WTC11 (cell line): ENCODE measurements at regions not wholly inside any gene's neighbourhood (a gene's known extent, or its start where the extent isn't known, plus 50 kb on each side); places are given as distances from the start of the nearest gene placed in this dataset.
A peak's percentile ranks its signal among the peaks of the same experiment; 100 is the strongest.

Experiments used
- ATAC-seq: fragments of 200-7000 bp; cut with Tn5 transposase; 2 replicates; pipeline ENCODE4 v1.10.0; 2021; ENCODE audit warnings: mild to moderate bottlenecking, moderate library complexity
- CTCF ChIA-PET: fragments of 300-600 bp; sonication (Branson Sonifier 250); formaldehyde crosslinking; loops from one replicate; lab custom pipeline; 2021; ENCODE audit warnings: antibody characterized with exemption; lab: Charles Lee
- POLR2A ChIA-PET: fragments of 350-600 bp; sonication (Branson Sonifier 250); formaldehyde crosslinking; loops from one replicate; lab custom pipeline; 2021; ENCODE audit warnings: antibody characterized with exemption; lab: Charles Lee
- DNase-seq: peaks from one replicate; pipeline ENCODE4 v3.0.0; 2021; ENCODE audit warnings: low spot score
- H3K27ac Mint-ChIP-seq: 2 replicates; pipeline ENCODE4 v1.8.0; 2021; ENCODE audit warnings: mixed read lengths
- H3K27me3 Mint-ChIP-seq: 2 replicates; pipeline ENCODE4 v1.8.0; 2021; ENCODE audit warnings: low read depth, mild to moderate bottlenecking, moderate library complexity, mixed read lengths
- H3K36me3 Mint-ChIP-seq: 2 replicates; pipeline ENCODE4 v1.8.0; 2021; ENCODE audit warnings: mixed read lengths
- H3K4me1 Mint-ChIP-seq: 2 replicates; pipeline ENCODE4 v1.8.0; 2022; ENCODE audit warnings: mixed read lengths
- H3K4me3 Mint-ChIP-seq: 2 replicates; pipeline ENCODE4 v1.8.0; 2021; ENCODE audit warnings: mild to moderate bottlenecking, moderate library complexity, mixed read lengths
- H3K9me3 Mint-ChIP-seq: 2 replicates; pipeline ENCODE4 v1.8.0; 2021; ENCODE audit warnings: mixed read lengths
- ATF1 ChIP-seq: sonication (generic); formaldehyde crosslinking; IDR thresholded peaks from 2 replicates; pipeline ENCODE4 v1.8.1; 2023; ENCODE audit warnings: mild to moderate bottlenecking, moderate library complexity, missing genetic modification reagents
- CREM ChIP-seq: sonication (generic); formaldehyde crosslinking; IDR thresholded peaks from 2 replicates; pipeline ENCODE4 v1.8.1; 2022; ENCODE audit warnings: mild to moderate bottlenecking, missing genetic modification reagents, moderate library complexity
- EMX1 ChIP-seq: fragments of 250-450 bp; sonication (Bioruptor Pico); IDR thresholded peaks from 2 replicates; pipeline ENCODE4 v1.8.0; 2021; ENCODE audit warnings: mild to moderate bottlenecking
- GRHL2 ChIP-seq: fragments of 250-450 bp; sonication (Bioruptor Pico); IDR thresholded peaks from 2 replicates; pipeline ENCODE4 v1.8.0; 2022; ENCODE audit warnings: mild to moderate bottlenecking, moderate library complexity; ENCODE audit not compliant: insufficient replicate concordance, severe bottlenecking
- IRF2 ChIP-seq: sonication (generic); formaldehyde crosslinking; IDR thresholded peaks from 2 replicates; pipeline ENCODE4 v1.8.0; 2022; ENCODE audit warnings: low read depth, missing genetic modification reagents, borderline replicate concordance
- JAZF1 ChIP-seq: fragments of 250-450 bp; sonication (Bioruptor Pico); IDR thresholded peaks from 2 replicates; pipeline ENCODE4 v1.9.0; 2021; ENCODE audit warnings: moderate library complexity, mild to moderate bottlenecking, inconsistent platforms
- NR2C2 ChIP-seq: sonication (generic); formaldehyde crosslinking; IDR thresholded peaks from 2 replicates; pipeline ENCODE4 v1.8.0; 2022; ENCODE audit warnings: mild to moderate bottlenecking, missing genetic modification reagents
- NR3C1 ChIP-seq: sonication (generic); formaldehyde crosslinking; conservative IDR thresholded peaks from 2 replicates; pipeline ENCODE4 v1.8.1; 2023; ENCODE audit warnings: low read depth, mild to moderate bottlenecking, missing genetic modification reagents
- TEAD1 ChIP-seq: sonication (generic); formaldehyde crosslinking; IDR thresholded peaks from 2 replicates; pipeline ENCODE4 v1.8.0; 2022; ENCODE audit warnings: mild to moderate bottlenecking, missing genetic modification reagents
- TP53 ChIP-seq: sonication (generic); formaldehyde crosslinking; IDR thresholded peaks from 2 replicates; pipeline ENCODE4 v1.8.1; 2023; ENCODE audit warnings: mild to moderate bottlenecking, missing genetic modification reagents
- ZBTB21 ChIP-seq: sonication (generic); formaldehyde crosslinking; IDR thresholded peaks from 2 replicates; pipeline ENCODE4 v1.8.1; 2023; ENCODE audit warnings: mild to moderate bottlenecking, missing genetic modification reagents, borderline replicate concordance
- ZNF263 ChIP-seq: sonication (generic); formaldehyde crosslinking; IDR thresholded peaks from 2 replicates; pipeline ENCODE4 v1.8.1; 2022; ENCODE audit warnings: low read depth, mild to moderate bottlenecking, moderate library complexity, missing genetic modification reagents
- ZNF416 ChIP-seq: fragments of 250-450 bp; sonication (Bioruptor Pico); IDR thresholded peaks from 2 replicates; pipeline ENCODE4 v1.9.0; 2021; ENCODE audit warnings: mild to moderate bottlenecking, inconsistent platforms
- TF ChIP-seq, protein P1 (sequence below): sonication (generic); formaldehyde crosslinking; IDR thresholded peaks from 2 replicates; pipeline ENCODE4 v1.8.0; 2023; ENCODE audit warnings: missing genetic modification reagents, mild to moderate bottlenecking, borderline replicate concordance
- TF ChIP-seq, protein P2 (sequence below): fragments of 250-450 bp; sonication (Bioruptor Pico); IDR thresholded peaks from 2 replicates; pipeline ENCODE4 v1.8.0; 2021; ENCODE audit warnings: mild to moderate bottlenecking
- TF ChIP-seq, protein P3 (sequence below): sonication (generic); formaldehyde crosslinking; IDR thresholded peaks from 2 replicates; pipeline ENCODE4 v1.8.1; 2023; ENCODE audit warnings: mild to moderate bottlenecking, missing genetic modification reagents
- TF ChIP-seq, protein P4 (sequence below): sonication (generic); formaldehyde crosslinking; IDR thresholded peaks from 2 replicates; pipeline ENCODE4 v1.8.1; 2022; ENCODE audit warnings: low read depth, mild to moderate bottlenecking, moderate library complexity, missing genetic modification reagents, borderline replicate concordance
- TF ChIP-seq, protein P5 (sequence below): sonication (generic); formaldehyde crosslinking; IDR thresholded peaks from 2 replicates; pipeline ENCODE4 v1.8.0; 2022; ENCODE audit warnings: mild to moderate bottlenecking, missing genetic modification reagents

DNA sequence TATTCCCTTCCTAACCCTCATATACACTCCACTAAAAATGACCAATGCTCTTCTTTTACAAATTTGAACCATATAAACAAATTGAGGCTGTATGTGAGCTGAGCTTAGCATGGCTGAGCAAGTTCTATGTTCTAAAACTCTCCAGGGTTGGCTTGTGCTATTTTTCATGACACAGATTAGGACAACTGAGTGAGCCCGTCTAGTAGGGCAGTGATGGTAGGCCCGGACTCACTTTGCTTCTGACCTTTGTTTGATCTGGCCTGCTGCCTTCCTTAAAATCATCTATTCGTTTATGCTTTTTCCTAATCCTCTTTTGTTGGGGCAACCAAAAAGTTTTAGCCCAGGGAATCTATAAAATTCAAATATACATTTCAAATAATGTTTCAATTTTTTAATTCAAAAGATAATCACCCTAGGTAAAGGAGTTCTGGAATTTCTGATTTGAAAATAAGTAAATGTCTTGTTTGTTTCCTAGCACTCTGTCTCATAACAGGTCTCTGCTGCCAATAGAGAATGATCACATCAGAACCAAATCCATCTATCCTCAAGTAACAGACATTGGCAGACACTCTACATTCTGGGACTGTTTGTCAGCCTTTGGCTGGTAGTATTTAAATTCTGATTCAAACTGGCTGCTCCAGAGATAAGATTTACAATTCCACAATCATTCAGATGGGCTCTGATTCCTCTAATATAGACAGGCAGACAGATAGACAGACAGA is 217.0 kb upstream of the TARS1 start:
- Mint-ChIP-seq H3K27ac (no peak overlapping the region), H3K9me3 (peaks cover 9% of the 10 kb centered on the region; the same call in 1 of the 2 replicates), H3K36me3 (no peaks in the 10 kb centered on the region), H3K4me3 (no peak overlapping the region), H3K27me3 (no peaks in the 10 kb centered on the region; the same call in 1 of the 2 replicates), H3K4me1 (peaks cover 10% of the 10 kb centered on the region)
- no peak for DNase-seq
- ChIA-PET POLR2A (no interaction called here), CTCF (no interaction called here)
- TF ChIP-seq ZNF416 (CRISPR knock-in tag) = no peak
- TF ChIP-seq NR3C1 (CRISPR knock-in tag) = no peak
- no peak for ATAC-seq

DNA sequence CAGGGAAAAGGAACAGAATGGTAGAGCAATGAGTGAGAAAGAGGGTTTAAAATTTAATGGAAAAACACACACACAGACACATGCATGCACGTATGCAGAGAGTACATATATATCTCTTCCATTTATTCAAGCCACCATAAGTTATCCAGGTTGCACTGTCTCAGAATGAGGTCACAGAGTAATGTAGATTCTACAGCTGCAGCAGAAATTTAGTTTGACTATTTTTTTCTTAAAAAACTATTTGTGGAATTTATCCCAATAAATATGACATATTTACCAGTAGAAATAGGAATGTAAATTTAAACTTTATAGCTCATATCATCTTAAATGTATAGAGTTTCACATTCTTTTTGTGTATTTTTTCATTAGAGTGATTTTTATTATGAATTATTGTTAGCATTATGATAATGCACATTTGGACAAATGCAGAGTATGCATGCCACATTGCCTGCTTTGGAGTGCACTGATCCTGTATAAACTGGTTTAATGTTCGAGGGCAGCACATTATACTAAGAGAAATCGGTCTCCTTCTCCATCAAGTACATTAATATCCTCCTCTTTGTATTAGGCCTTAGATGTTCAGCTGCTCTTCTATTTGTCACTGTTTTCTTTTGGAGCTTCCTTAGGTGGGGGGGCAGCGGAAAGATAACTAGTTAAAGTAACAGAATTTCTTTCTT is 216.3 kb upstream of the TARS1 start:
- TF ChIP-seq TP53 (CRISPR knock-in tag) (no peak), ATF1 (CRISPR knock-in tag) (no peak), EMX1 (no peak), IRF2 (CRISPR knock-in tag) (no peak), ZNF263 (no peak), TEAD1 (CRISPR knock-in tag) (no peak)
- TF ChIP-seq, protein P1, sequence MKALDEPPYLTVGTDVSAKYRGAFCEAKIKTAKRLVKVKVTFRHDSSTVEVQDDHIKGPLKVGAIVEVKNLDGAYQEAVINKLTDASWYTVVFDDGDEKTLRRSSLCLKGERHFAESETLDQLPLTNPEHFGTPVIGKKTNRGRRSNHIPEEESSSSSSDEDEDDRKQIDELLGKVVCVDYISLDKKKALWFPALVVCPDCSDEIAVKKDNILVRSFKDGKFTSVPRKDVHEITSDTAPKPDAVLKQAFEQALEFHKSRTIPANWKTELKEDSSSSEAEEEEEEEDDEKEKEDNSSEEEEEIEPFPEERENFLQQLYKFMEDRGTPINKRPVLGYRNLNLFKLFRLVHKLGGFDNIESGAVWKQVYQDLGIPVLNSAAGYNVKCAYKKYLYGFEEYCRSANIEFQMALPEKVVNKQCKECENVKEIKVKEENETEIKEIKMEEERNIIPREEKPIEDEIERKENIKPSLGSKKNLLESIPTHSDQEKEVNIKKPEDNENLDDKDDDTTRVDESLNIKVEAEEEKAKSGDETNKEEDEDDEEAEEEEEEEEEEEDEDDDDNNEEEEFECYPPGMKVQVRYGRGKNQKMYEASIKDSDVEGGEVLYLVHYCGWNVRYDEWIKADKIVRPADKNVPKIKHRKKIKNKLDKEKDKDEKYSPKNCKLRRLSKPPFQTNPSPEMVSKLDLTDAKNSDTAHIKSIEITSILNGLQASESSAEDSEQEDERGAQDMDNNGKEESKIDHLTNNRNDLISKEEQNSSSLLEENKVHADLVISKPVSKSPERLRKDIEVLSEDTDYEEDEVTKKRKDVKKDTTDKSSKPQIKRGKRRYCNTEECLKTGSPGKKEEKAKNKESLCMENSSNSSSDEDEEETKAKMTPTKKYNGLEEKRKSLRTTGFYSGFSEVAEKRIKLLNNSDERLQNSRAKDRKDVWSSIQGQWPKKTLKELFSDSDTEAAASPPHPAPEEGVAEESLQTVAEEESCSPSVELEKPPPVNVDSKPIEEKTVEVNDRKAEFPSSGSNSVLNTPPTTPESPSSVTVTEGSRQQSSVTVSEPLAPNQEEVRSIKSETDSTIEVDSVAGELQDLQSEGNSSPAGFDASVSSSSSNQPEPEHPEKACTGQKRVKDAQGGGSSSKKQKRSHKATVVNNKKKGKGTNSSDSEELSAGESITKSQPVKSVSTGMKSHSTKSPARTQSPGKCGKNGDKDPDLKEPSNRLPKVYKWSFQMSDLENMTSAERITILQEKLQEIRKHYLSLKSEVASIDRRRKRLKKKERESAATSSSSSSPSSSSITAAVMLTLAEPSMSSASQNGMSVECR (CRISPR knock-in tag) = no peak
- TF ChIP-seq, protein P2, sequence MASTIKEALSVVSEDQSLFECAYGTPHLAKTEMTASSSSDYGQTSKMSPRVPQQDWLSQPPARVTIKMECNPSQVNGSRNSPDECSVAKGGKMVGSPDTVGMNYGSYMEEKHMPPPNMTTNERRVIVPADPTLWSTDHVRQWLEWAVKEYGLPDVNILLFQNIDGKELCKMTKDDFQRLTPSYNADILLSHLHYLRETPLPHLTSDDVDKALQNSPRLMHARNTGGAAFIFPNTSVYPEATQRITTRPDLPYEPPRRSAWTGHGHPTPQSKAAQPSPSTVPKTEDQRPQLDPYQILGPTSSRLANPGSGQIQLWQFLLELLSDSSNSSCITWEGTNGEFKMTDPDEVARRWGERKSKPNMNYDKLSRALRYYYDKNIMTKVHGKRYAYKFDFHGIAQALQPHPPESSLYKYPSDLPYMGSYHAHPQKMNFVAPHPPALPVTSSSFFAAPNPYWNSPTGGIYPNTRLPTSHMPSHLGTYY (CRISPR knock-in tag) = no peak
- ATAC-seq (no peak), DNase-seq (no peak)
- ChIA-PET POLR2A (no interaction called here), CTCF (no interaction called here)
- Mint-ChIP-seq H3K4me3 (no peak overlapping the region), H3K27ac (no peak overlapping the region), H3K9me3 (peaks cover 9% of the 10 kb centered on the region; the same call in 1 of the 2 replicates), H3K4me1 (peaks cover 10% of the 10 kb centered on the region), H3K36me3 (no peaks in the 10 kb centered on the region), H3K27me3 (no peaks in the 10 kb centered on the region; the same call in 1 of the 2 replicates)

DNA sequence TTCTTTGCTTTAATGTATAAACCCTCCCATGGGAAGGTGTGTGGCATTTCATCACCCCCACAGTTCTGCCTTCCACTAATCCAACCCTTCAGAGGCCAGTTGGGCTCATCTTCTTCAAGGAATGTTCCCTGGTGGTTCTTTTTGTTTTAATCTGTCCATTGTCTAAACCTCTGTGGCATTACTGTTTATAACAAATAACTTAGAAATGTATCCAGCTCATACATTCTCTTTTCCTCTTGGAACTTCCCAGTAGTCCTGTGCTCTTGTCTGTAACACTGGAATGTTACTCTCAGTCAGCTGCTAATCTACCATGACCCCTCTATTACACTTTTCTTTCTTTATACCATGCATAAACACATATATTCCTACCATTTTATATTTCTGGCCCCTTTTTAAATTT is 213.5 kb upstream of the TARS1 start:
- ChIA-PET CTCF (no interaction called here), POLR2A (no interaction called here)
- no peaks in the 10 kb centered on the region for H3K36me3 Mint-ChIP-seq

DNA sequence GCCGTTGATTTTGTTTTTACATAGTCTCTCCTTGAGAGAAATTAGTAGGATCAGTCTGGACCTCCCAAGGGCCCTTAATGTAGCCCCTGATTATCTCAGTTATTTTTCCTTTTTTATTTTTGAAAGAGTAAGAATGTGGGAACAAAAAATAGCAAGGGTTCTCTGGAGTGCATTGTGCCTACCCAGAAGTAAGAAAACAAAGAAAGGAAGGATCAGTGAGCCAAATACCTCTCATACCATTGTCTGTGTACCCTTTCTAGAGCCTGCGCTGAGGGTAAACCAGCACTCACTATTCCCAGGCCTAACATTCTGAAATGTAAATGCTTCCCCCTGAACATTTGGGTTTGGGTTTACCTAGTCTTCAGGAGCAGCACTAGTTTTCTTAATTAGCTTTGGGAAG is 213.0 kb upstream of the TARS1 start:
- ChIA-PET CTCF (no interaction called here), POLR2A (no interaction called here)
- Mint-ChIP-seq H3K4me1 (peaks cover 10% of the 10 kb centered on the region), H3K9me3 (peaks cover 9% of the 10 kb centered on the region; the same call in 1 of the 2 replicates), H3K27ac (no peak overlapping the region), H3K27me3 (no peaks in the 10 kb centered on the region; the same call in 1 of the 2 replicates), H3K36me3 (no peaks in the 10 kb centered on the region), H3K4me3 (no peak overlapping the region)
- ATAC-seq (peak; percentile 94), DNase-seq (no peak)
- no peak for TF ChIP-seq JAZF1 (CRISPR knock-in tag)
- TF ChIP-seq ZNF263 = no peak
- TF ChIP-seq, protein P3, sequence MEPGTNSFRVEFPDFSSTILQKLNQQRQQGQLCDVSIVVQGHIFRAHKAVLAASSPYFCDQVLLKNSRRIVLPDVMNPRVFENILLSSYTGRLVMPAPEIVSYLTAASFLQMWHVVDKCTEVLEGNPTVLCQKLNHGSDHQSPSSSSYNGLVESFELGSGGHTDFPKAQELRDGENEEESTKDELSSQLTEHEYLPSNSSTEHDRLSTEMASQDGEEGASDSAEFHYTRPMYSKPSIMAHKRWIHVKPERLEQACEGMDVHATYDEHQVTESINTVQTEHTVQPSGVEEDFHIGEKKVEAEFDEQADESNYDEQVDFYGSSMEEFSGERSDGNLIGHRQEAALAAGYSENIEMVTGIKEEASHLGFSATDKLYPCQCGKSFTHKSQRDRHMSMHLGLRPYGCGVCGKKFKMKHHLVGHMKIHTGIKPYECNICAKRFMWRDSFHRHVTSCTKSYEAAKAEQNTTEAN (CRISPR knock-in tag) = no peak
- no peak for TF ChIP-seq CREM (CRISPR knock-in tag)
- no peak for TF ChIP-seq NR2C2
- TF ChIP-seq, protein P4, sequence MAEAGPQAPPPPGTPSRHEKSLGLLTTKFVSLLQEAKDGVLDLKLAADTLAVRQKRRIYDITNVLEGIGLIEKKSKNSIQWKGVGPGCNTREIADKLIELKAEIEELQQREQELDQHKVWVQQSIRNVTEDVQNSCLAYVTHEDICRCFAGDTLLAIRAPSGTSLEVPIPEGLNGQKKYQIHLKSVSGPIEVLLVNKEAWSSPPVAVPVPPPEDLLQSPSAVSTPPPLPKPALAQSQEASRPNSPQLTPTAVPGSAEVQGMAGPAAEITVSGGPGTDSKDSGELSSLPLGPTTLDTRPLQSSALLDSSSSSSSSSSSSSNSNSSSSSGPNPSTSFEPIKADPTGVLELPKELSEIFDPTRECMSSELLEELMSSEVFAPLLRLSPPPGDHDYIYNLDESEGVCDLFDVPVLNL = no peak
- TF ChIP-seq TP53 (CRISPR knock-in tag) = no peak
- no peak for TF ChIP-seq GRHL2 (CRISPR knock-in tag)

More for the DNA sequence above, 213.5 kb upstream of the TARS1 start:
- Mint-ChIP-seq H3K27me3 (no peaks in the 10 kb centered on the region; the same call in 1 of the 2 replicates), H3K4me1 (peaks cover 10% of the 10 kb centered on the region)
- no peak for DNase-seq
- no peak for TF ChIP-seq ZBTB21
- TF ChIP-seq, protein P5, sequence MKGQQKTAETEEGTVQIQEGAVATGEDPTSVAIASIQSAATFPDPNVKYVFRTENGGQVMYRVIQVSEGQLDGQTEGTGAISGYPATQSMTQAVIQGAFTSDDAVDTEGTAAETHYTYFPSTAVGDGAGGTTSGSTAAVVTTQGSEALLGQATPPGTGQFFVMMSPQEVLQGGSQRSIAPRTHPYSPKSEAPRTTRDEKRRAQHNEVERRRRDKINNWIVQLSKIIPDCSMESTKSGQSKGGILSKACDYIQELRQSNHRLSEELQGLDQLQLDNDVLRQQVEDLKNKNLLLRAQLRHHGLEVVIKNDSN (CRISPR knock-in tag) = no peak
- TF ChIP-seq, all 79 proteins: peak for 0
- H3K4me3 Mint-ChIP-seq = no peak overlapping the region
- ATAC-seq = no peak
- peaks cover 9% of the 10 kb centered on the region; the same call in 1 of the 2 replicates for H3K9me3 Mint-ChIP-seq
- no peak overlapping the region for H3K27ac Mint-ChIP-seq
